DND-41 (cell line): ENCODE measurements at regions not wholly inside any gene's neighbourhood (a gene's known extent, or its start where the extent isn't known, plus 50 kb on each side); places are given as distances from the start of the nearest gene placed in this dataset.

Experiments used
- ATAC-seq: fragments of 200-7000 bp; cut with Tn5 transposase; 3 replicates; pipeline ENCODE4 v1.9.1; 2021; ENCODE audit warnings: low read depth; ENCODE audit not compliant: insufficient read depth
- DNase-seq: peaks from one replicate; pipeline ENCODE4 v3.0.0-alpha.2; 2020
- H2AFZ ChIP-seq: 2 replicates; pipeline ENCODE4 v1.6.0; 2012; ENCODE audit warnings: low read depth, low read length
- H3K27ac ChIP-seq: 2 replicates; pipeline ENCODE4 v1.5.1; 2012; ENCODE audit warnings: low read length, inconsistent platforms
- H3K27me3 ChIP-seq: fragments of 200-600 bp; sonication (generic); 2 replicates; pipeline ENCODE4 v1.6.0; 2012; ENCODE audit warnings: low read length, mild to moderate bottlenecking, inconsistent platforms; ENCODE audit not compliant: insufficient read depth, poor library complexity
- H3K36me3 ChIP-seq: 2 replicates; pipeline ENCODE4 v1.5.1; 2012; ENCODE audit warnings: low read length, inconsistent platforms; ENCODE audit not compliant: insufficient read depth
- H3K4me1 ChIP-seq: 2 replicates; pipeline ENCODE4 v1.5.1; 2012; ENCODE audit warnings: mild to moderate bottlenecking, low read length; ENCODE audit not compliant: insufficient read depth
- H3K4me2 ChIP-seq: 2 replicates; pipeline ENCODE4 v1.6.0; 2012; ENCODE audit warnings: mild to moderate bottlenecking, moderate library complexity, low read length, inconsistent platforms; ENCODE audit not compliant: insufficient read depth
- H3K4me3 ChIP-seq, 2 experiments: fragments of 200-600 bp in 1 of 2; shearing (Covaris generic) in 1 of 2; 2 replicates each; pipeline ENCODE4 v1.5.1; 2012 to 2016; ENCODE audit warnings: inconsistent platforms in 2 of 2, low read length in 2 of 2, mild to moderate bottlenecking in 2 of 2, low read depth in 1 of 2, moderate library complexity in 1 of 2
- H3K79me2 ChIP-seq: 2 replicates; pipeline ENCODE4 v1.6.0; 2012; ENCODE audit warnings: low read length, inconsistent platforms; ENCODE audit not compliant: insufficient read depth
- H3K9ac ChIP-seq: 2 replicates; pipeline ENCODE4 v1.6.0; 2012; ENCODE audit warnings: low read depth, mild to moderate bottlenecking, inconsistent platforms, low read length, moderate library complexity
- H3K9me3 ChIP-seq: 2 replicates; pipeline ENCODE4 v1.5.1; 2012; ENCODE audit warnings: low read length, moderate library complexity, mild to moderate bottlenecking, inconsistent platforms; ENCODE audit not compliant: insufficient read depth, severe bottlenecking
- H4K20me1 ChIP-seq: 2 replicates; pipeline ENCODE4 v1.6.0; 2012; ENCODE audit warnings: low read length; ENCODE audit not compliant: insufficient read depth
- EZH2 ChIP-seq: IDR thresholded peaks from 3 replicates; pipeline ENCODE4 v1.6.1; 2012; ENCODE audit warnings: borderline replicate concordance, low read depth, mild to moderate bottlenecking, moderate library complexity, low read length, inconsistent platforms; ENCODE audit not compliant: severe bottlenecking
- TF ChIP-seq, protein P1 (sequence below): IDR thresholded peaks from 2 replicates; pipeline ENCODE4 v1.5.1; 2012; ENCODE audit warnings: borderline replicate concordance, low read length, moderate library complexity, mild to moderate bottlenecking; ENCODE audit not compliant: poor library complexity, severe bottlenecking; ENCODE audit errors: extremely low read depth

DNA sequence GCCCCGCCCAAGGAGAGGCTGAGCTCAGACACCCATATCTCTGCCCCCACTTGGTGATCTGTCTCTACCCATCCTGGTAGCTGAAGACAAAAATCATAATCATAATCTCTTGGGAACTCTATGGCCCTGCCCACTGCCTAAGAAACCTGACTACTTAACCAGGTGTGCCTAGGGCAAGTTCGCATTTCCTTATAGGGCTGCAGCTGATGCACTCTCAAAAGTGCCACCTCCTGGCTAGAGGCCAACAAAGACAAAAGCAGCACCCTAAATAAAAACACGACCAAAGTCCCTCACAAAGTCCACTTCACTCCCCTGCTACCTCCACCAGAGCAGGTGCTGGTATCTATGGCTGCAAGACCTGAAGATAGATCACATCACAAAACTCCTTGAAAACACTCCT lies 250.4 kb upstream of the SLITRK3 start:
- Histone ChIP-seq H2AFZ (no peak overlapping the region), H3K4me2 (no peak overlapping the region), H3K79me2 (no peaks in the 10 kb centered on the region), H3K4me3 (no peak overlapping the region), H3K9ac (no peak overlapping the region), H3K27ac (no peak overlapping the region), H3K4me1 (no peaks in the 10 kb centered on the region), H4K20me1 (no peaks in the 10 kb centered on the region), H3K27me3 (no peaks in the 10 kb centered on the region), H3K9me3 (no peaks in the 10 kb centered on the region), H3K36me3 (no peaks in the 10 kb centered on the region)
- no peak for ATAC-seq
- DNase-seq = no peak
- TF ChIP-seq EZH2 = no peak
- TF ChIP-seq, protein P1, sequence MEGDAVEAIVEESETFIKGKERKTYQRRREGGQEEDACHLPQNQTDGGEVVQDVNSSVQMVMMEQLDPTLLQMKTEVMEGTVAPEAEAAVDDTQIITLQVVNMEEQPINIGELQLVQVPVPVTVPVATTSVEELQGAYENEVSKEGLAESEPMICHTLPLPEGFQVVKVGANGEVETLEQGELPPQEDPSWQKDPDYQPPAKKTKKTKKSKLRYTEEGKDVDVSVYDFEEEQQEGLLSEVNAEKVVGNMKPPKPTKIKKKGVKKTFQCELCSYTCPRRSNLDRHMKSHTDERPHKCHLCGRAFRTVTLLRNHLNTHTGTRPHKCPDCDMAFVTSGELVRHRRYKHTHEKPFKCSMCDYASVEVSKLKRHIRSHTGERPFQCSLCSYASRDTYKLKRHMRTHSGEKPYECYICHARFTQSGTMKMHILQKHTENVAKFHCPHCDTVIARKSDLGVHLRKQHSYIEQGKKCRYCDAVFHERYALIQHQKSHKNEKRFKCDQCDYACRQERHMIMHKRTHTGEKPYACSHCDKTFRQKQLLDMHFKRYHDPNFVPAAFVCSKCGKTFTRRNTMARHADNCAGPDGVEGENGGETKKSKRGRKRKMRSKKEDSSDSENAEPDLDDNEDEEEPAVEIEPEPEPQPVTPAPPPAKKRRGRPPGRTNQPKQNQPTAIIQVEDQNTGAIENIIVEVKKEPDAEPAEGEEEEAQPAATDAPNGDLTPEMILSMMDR = no peak

DNA sequence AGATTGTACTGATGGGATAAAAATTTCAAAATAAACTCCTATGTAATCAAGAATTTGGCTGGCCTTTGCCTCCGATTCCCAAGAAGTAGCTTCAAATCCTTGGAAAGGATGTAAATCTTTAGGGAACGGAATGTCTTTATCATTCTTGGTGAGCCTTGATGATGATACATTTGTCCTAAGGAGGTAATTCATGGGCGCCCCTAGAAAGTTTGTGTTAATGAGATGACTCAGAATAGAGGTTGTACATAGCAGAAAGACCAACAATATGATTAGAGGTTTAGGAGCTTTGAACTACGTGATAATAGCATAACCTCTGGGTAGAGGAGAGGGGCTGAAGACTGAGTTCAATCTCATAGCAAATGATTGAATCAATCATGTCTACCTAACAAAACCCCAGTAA lies 248.6 kb upstream of the SLITRK3 start:
- no peak for TF ChIP-seq EZH2
- TF ChIP-seq, protein P1 = no peak
- H3K4me3 ChIP-seq = no peak overlapping the region
- H2AFZ ChIP-seq = no peak overlapping the region
- no peak overlapping the region for H3K9ac ChIP-seq
- no peaks in the 10 kb centered on the region for H3K36me3 ChIP-seq
- H3K27ac ChIP-seq = no peak overlapping the region
- no peak overlapping the region for H3K4me2 ChIP-seq
- no peak for DNase-seq
- no peaks in the 10 kb centered on the region for H3K27me3 ChIP-seq
- no peaks in the 10 kb centered on the region for H3K79me2 ChIP-seq
- peaks cover 16% of the 10 kb centered on the region for H3K4me1 ChIP-seq
- H4K20me1 ChIP-seq = no peaks in the 10 kb centered on the region
- no peak for ATAC-seq
- no peaks in the 10 kb centered on the region for H3K9me3 ChIP-seq

GRCh38 chr3:165443664-165444063 lies 247.5 kb upstream of the SLITRK3 start:
- Histone ChIP-seq H3K4me2 (no peak overlapping the region), H3K27me3 (no peaks in the 10 kb centered on the region), H3K4me3 (no peak overlapping the region), H3K79me2 (no peaks in the 10 kb centered on the region), H2AFZ (no peak overlapping the region), H3K4me1 (peaks cover 22% of the 10 kb centered on the region), H3K9ac (no peak overlapping the region), H3K36me3 (no peaks in the 10 kb centered on the region), H3K9me3 (no peaks in the 10 kb centered on the region), H4K20me1 (no peaks in the 10 kb centered on the region), H3K27ac (no peak overlapping the region)
- TF ChIP-seq, protein P1 = no peak
- no peak for TF ChIP-seq EZH2
- ATAC-seq (no peak), DNase-seq (no peak)

- TF ChIP-seq EZH2 = no peak
- TF ChIP-seq, protein P1 = no peak
- Histone ChIP-seq H3K36me3 (no peaks in the 10 kb centered on the region), H3K9ac (no peak overlapping the region), H2AFZ (no peak overlapping the region), H3K4me2 (no peak overlapping the region), H3K4me1 (peaks cover 22% of the 10 kb centered on the region), H4K20me1 (no peaks in the 10 kb centered on the region), H3K79me2 (no peaks in the 10 kb centered on the region), H3K27me3 (no peaks in the 10 kb centered on the region), H3K4me3 (no peak overlapping the region), H3K9me3 (no peaks in the 10 kb centered on the region), H3K27ac (no peak overlapping the region)
- no peak for DNase-seq
- no peak for ATAC-seq
These were observed 245.9 kb upstream of the SLITRK3 start for GRCh38 chr3:165442061-165442460.
